Activated CD4-positive, alpha-beta T cell treated with anti-CD3 and anti-CD28 coated beads, Interleukin-2, amount 10 ng/mL, durations not matched to agents 7 days and 5 days (primary cell): ENCODE measurements at regions not wholly inside any gene's neighbourhood (a gene's known extent, or its start where the extent isn't known, plus 50 kb on each side); places are given as distances from the start of the nearest gene placed in this dataset.

Experiments
- CTCF ChIA-PET: fragments of 350-600 bp; sonication (Branson Sonifier 250); formaldehyde crosslinking; loops from one replicate; lab custom pipeline; 2021; ENCODE audit warnings: antibody characterized with exemption; lab: Charles Lee
- POLR2A ChIA-PET: fragments of 350-600 bp; sonication (Branson Sonifier 250); formaldehyde crosslinking; loops from one replicate; lab custom pipeline; 2021; ENCODE audit warnings: antibody characterized with exemption; lab: Charles Lee
- DNase-seq: peaks from one replicate; pipeline ENCODE4 v3.0.0-alpha.2; 2020
- H3K27ac Mint-ChIP-seq: one replicate; pipeline ENCODE4 v1.8.0; 2021; ENCODE audit warnings: mild to moderate bottlenecking, moderate library complexity, mixed read lengths
- H3K27me3 Mint-ChIP-seq: one replicate; pipeline ENCODE4 v1.8.0; 2021; ENCODE audit warnings: mixed read lengths
- H3K36me3 Mint-ChIP-seq: one replicate; pipeline ENCODE4 v1.8.0; 2021; ENCODE audit warnings: low read depth, mixed read lengths
- H3K4me1 Mint-ChIP-seq: one replicate; pipeline ENCODE4 v1.8.0; 2021; ENCODE audit warnings: mixed read lengths
- H3K4me3 Mint-ChIP-seq: one replicate; pipeline ENCODE4 v1.8.0; 2021; ENCODE audit warnings: mild to moderate bottlenecking, moderate library complexity, mixed read lengths
- H3K9me3 Mint-ChIP-seq: one replicate; pipeline ENCODE4 v1.8.0; 2021; ENCODE audit warnings: mixed read lengths

GRCh38 chr4:83785891-83786290 is 250.0 kb downstream of the GPAT3 start:
- Mint-ChIP-seq H3K9me3 (no peaks in the 10 kb centered on the region), H3K4me3 (no peak overlapping the region), H3K27ac (no peak overlapping the region), H3K4me1 (no peaks in the 10 kb centered on the region), H3K36me3 (no peaks in the 10 kb centered on the region), H3K27me3 (peaks cover 2% of the 10 kb centered on the region)
- CTCF ChIA-PET: no interaction called here
- no peak for DNase-seq
- POLR2A ChIA-PET: no interaction called here

- no peak overlapping the region for H3K4me3 Mint-ChIP-seq
- H3K9me3 Mint-ChIP-seq: no peaks in the 10 kb centered on the region
- no peak for DNase-seq
- H3K27ac Mint-ChIP-seq: no peak overlapping the region
- peaks cover 2% of the 10 kb centered on the region for H3K27me3 Mint-ChIP-seq
- H3K4me1 Mint-ChIP-seq: no peaks in the 10 kb centered on the region
- CTCF ChIA-PET: interaction anchor here (0.5 kb wide), 1 partner anchor 456 kb away, joined by 3 read pairs; no protein-coding TSS in a partner anchor
- no peaks in the 10 kb centered on the region for H3K36me3 Mint-ChIP-seq
- POLR2A ChIA-PET: no interaction called here
These were observed 247.3 kb downstream of the GPAT3 start for GRCh38 chr4:83783215-83783614.

GRCh38 chr4:83782591-83782990 is 246.7 kb downstream of the GPAT3 start:
- H3K4me1 Mint-ChIP-seq: no peaks in the 10 kb centered on the region
- CTCF ChIA-PET: no interaction called here
- H3K36me3 Mint-ChIP-seq: no peaks in the 10 kb centered on the region
- no peaks in the 10 kb centered on the region for H3K9me3 Mint-ChIP-seq
- no peak overlapping the region for H3K4me3 Mint-ChIP-seq
- H3K27me3 Mint-ChIP-seq: no peaks in the 10 kb centered on the region
- POLR2A ChIA-PET: no interaction called here
- no peak overlapping the region for H3K27ac Mint-ChIP-seq
- DNase-seq: no peak

- H3K4me1 Mint-ChIP-seq: no peaks in the 10 kb centered on the region
- CTCF ChIA-PET: no interaction called here
- H3K9me3 Mint-ChIP-seq: no peaks in the 10 kb centered on the region
- DNase-seq: no peak
- H3K4me3 Mint-ChIP-seq: no peak overlapping the region
- no peaks in the 10 kb centered on the region for H3K27me3 Mint-ChIP-seq
- no peaks in the 10 kb centered on the region for H3K36me3 Mint-ChIP-seq
- no peak overlapping the region for H3K27ac Mint-ChIP-seq
- POLR2A ChIA-PET: no interaction called here
These were observed 245.5 kb downstream of the GPAT3 start for GRCh38 chr4:83781434-83781833.

- no peaks in the 10 kb centered on the region for H3K9me3 Mint-ChIP-seq
- ChIA-PET CTCF (no interaction called here), POLR2A (no interaction called here)
- no peak overlapping the region for H3K27ac Mint-ChIP-seq
- no peaks in the 10 kb centered on the region for H3K27me3 Mint-ChIP-seq
- no peak for DNase-seq
- no peaks in the 10 kb centered on the region for H3K36me3 Mint-ChIP-seq
- H3K4me3 Mint-ChIP-seq: no peak overlapping the region
- H3K4me1 Mint-ChIP-seq: no peaks in the 10 kb centered on the region
These were observed 244.3 kb downstream of the GPAT3 start for GRCh38 chr4:83780053-83780733.

GRCh38 chr4:83779103-83780052 is 243.5 kb downstream of the GPAT3 start:
- POLR2A ChIA-PET: no interaction called here
- Mint-ChIP-seq H3K27ac (no peak overlapping the region), H3K36me3 (no peaks in the 10 kb centered on the region), H3K4me3 (no peak overlapping the region), H3K27me3 (no peaks in the 10 kb centered on the region), H3K4me1 (no peaks in the 10 kb centered on the region), H3K9me3 (no peaks in the 10 kb centered on the region)
- CTCF ChIA-PET: no interaction called here
- no peak for DNase-seq

- ChIA-PET POLR2A (no interaction called here), CTCF (no interaction called here)
- H3K27me3 Mint-ChIP-seq: no peaks in the 10 kb centered on the region
These were observed 236.8 kb downstream of the GPAT3 start for GRCh38 chr4:83772685-83773084.

GRCh38 chr4:83771113-83771705 is 235.3 kb downstream of the GPAT3 start:
- Mint-ChIP-seq H3K27ac (no peak overlapping the region), H3K9me3 (no peaks in the 10 kb centered on the region), H3K4me1 (no peaks in the 10 kb centered on the region), H3K27me3 (no peaks in the 10 kb centered on the region), H3K36me3 (no peaks in the 10 kb centered on the region), H3K4me3 (no peak overlapping the region)
- ChIA-PET CTCF (interaction anchor here (0.5 to 0.6 kb wide), 2 partner anchors 141 to 406 kb away, joined by 3 read pairs; no protein-coding TSS in a partner anchor), POLR2A (no interaction called here)
- no peak for DNase-seq

More at GRCh38 chr4:83772685-83773084, 236.8 kb downstream of the GPAT3 start:
- Mint-ChIP-seq H3K9me3 (no peaks in the 10 kb centered on the region), H3K4me3 (no peak overlapping the region), H3K36me3 (no peaks in the 10 kb centered on the region), H3K4me1 (no peaks in the 10 kb centered on the region), H3K27ac (no peak overlapping the region)
- DNase-seq: no peak

- H3K4me3 Mint-ChIP-seq: no peak overlapping the region
- no peaks in the 10 kb centered on the region for H3K36me3 Mint-ChIP-seq
- no peaks in the 10 kb centered on the region for H3K9me3 Mint-ChIP-seq
- ChIA-PET POLR2A (no interaction called here), CTCF (no interaction called here)
- H3K27ac Mint-ChIP-seq: no peak overlapping the region
- no peaks in the 10 kb centered on the region for H3K27me3 Mint-ChIP-seq
- H3K4me1 Mint-ChIP-seq: no peaks in the 10 kb centered on the region
- no peak for DNase-seq
These were observed 232.2 kb downstream of the GPAT3 start for GRCh38 chr4:83768146-83768545.

GRCh38 chr4:83767067-83767466 is 231.2 kb downstream of the GPAT3 start:
- ChIA-PET CTCF (no interaction called here), POLR2A (no interaction called here)
- no peaks in the 10 kb centered on the region for H3K4me1 Mint-ChIP-seq
- H3K27ac Mint-ChIP-seq: no peak overlapping the region
- no peaks in the 10 kb centered on the region for H3K27me3 Mint-ChIP-seq
- no peak overlapping the region for H3K4me3 Mint-ChIP-seq
- no peaks in the 10 kb centered on the region for H3K9me3 Mint-ChIP-seq
- no peak for DNase-seq
- H3K36me3 Mint-ChIP-seq: no peaks in the 10 kb centered on the region

GRCh38 chr4:83759611-83760010 is 223.7 kb downstream of the GPAT3 start:
- H3K27me3 Mint-ChIP-seq: no peaks in the 10 kb centered on the region
- H3K27ac Mint-ChIP-seq: no peak overlapping the region
- no peaks in the 10 kb centered on the region for H3K9me3 Mint-ChIP-seq
- DNase-seq: no peak
- H3K4me1 Mint-ChIP-seq: no peaks in the 10 kb centered on the region
- POLR2A ChIA-PET: no interaction called here
- H3K36me3 Mint-ChIP-seq: no peaks in the 10 kb centered on the region
- no peak overlapping the region for H3K4me3 Mint-ChIP-seq
- CTCF ChIA-PET: no interaction called here

GRCh38 chr4:83758285-83758684 is 222.4 kb downstream of the GPAT3 start:
- POLR2A ChIA-PET: no interaction called here
- no peaks in the 10 kb centered on the region for H3K4me1 Mint-ChIP-seq

GRCh38 chr4:83757121-83757621 is 221.3 kb downstream of the GPAT3 start:
- DNase-seq: no peak

More at GRCh38 chr4:83758285-83758684, 222.4 kb downstream of the GPAT3 start:
- no peaks in the 10 kb centered on the region for H3K36me3 Mint-ChIP-seq
- CTCF ChIA-PET: no interaction called here
- H3K27me3 Mint-ChIP-seq: no peaks in the 10 kb centered on the region
- H3K4me3 Mint-ChIP-seq: no peak overlapping the region
- no peaks in the 10 kb centered on the region for H3K9me3 Mint-ChIP-seq
- H3K27ac Mint-ChIP-seq: no peak overlapping the region
- no peak for DNase-seq

More at GRCh38 chr4:83757121-83757621, 221.3 kb downstream of the GPAT3 start:
- no peak overlapping the region for H3K27ac Mint-ChIP-seq
- H3K9me3 Mint-ChIP-seq: no peaks in the 10 kb centered on the region
- H3K4me1 Mint-ChIP-seq: no peaks in the 10 kb centered on the region
- no peak overlapping the region for H3K4me3 Mint-ChIP-seq
- no peaks in the 10 kb centered on the region for H3K36me3 Mint-ChIP-seq
- ChIA-PET POLR2A (no interaction called here), CTCF (interaction anchor here (0.6 kb wide), 1 partner anchor 238 kb away, joined by 3 read pairs; no protein-coding TSS in a partner anchor)
- H3K27me3 Mint-ChIP-seq: peaks cover 2% of the 10 kb centered on the region
